H1 (cell line): ENCODE measurements at regions not wholly inside any gene's neighbourhood (a gene's known extent, or its start where the extent isn't known, plus 50 kb on each side); places are given as distances from the start of the nearest gene placed in this dataset.

Experiments used
- CEBPB ChIP-seq: IDR thresholded peaks from 2 replicates; pipeline ENCODE4 v1.6.1; 2012; ENCODE audit warnings: low read depth, low read length
- CTCF ChIP-seq, 3 experiments: IDR thresholded peaks; 1 replicate in 2 of 3; 2 replicates in 1 of 3; pipeline versions ENCODE4 v1.5.1 to v1.6.1; 2011; ENCODE audit warnings: low read length in 3 of 3, mild to moderate bottlenecking in 3 of 3, inconsistent platforms in 2 of 3, low read depth in 1 of 3, moderate library complexity in 1 of 3; ENCODE audit not compliant: insufficient read depth in 1 of 3; ENCODE audit errors: control extremely low read depth in 1 of 3
- E2F6 ChIP-seq: IDR thresholded peaks from 2 replicates; pipeline ENCODE4 v1.6.1; 2012; ENCODE audit warnings: inconsistent platforms
- EZH2 ChIP-seq: fragments of 200-600 bp; sonication (generic); IDR thresholded peaks from 2 replicates; pipeline ENCODE4 v1.7.1; 2012; ENCODE audit warnings: low read depth, mild to moderate bottlenecking, moderate library complexity, low read length, inconsistent platforms; ENCODE audit not compliant: severe bottlenecking
- NANOG ChIP-seq: IDR thresholded peaks from 2 replicates; pipeline ENCODE4 v1.6.1; 2011; ENCODE audit warnings: low read length, low read depth, mild to moderate bottlenecking, inconsistent platforms; ENCODE audit not compliant: insufficient read depth, poor library complexity, severe bottlenecking
- POLR2A ChIP-seq, 2 experiments: IDR thresholded peaks; 1 replicate in 1 of 2; 2 replicates in 1 of 2; pipeline ENCODE4 v1.6.1; 2011; ENCODE audit warnings: low read depth in 2 of 2, low read length in 2 of 2, mild to moderate bottlenecking in 2 of 2; ENCODE audit errors: control extremely low read depth in 1 of 2
- TBP ChIP-seq: IDR thresholded peaks from 2 replicates; pipeline ENCODE4 v1.6.1; 2011; ENCODE audit warnings: low read depth, low read length, improper control_type of control experiment

- no peak for TF ChIP-seq CTCF (IDR thresholded peaks at IDR 0.05; ENCODE audit: control extremely low read depth in 1 of 3, insufficient read depth in 1 of 3, low read depth in 1 of 3, low read length in 3 of 3)
- no peak for TF ChIP-seq CEBPB
- no peak for TF ChIP-seq POLR2A (IDR thresholded peaks at IDR 0.05; ENCODE audit: control extremely low read depth in 1 of 2, low read depth in 2 of 2, low read length in 2 of 2)
- no peak for TF ChIP-seq EZH2
- no peak for TF ChIP-seq TBP
- no peak for TF ChIP-seq E2F6
- TF ChIP-seq NANOG, result no peak
Observed at GRCh38 chr9:16025627-16026026, 472.8 kb downstream of the CCDC171 start.
